ENCODE measurements at regions not wholly inside any gene's neighbourhood (a gene's known extent, or its start where the extent isn't known, plus 50 kb on each side); places are given as distances from the start of the nearest gene placed in this dataset.

DNA sequence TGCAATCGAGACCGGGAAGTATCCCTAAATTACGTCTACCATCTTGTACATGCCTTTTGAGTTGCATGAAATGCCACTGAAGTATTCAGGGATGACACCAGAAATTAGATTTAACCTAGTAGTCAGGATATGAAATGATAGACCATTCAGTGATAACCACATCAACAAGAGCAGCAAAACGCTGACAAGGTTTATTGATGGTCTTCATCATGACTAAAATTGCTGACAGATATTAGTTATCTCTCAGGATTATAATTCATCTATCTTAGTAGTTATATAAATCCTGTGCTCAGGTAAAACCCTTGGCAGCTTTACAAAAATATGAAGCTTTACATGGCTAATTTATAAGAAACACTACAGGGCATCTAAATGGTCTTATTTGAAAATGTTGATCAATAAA lies 1104.7 kb downstream of the EFNA5 start:
- Histone ChIP-seq H3K27me3 (no peaks in the 10 kb centered on the region), H3K4me1 (no peaks in the 10 kb centered on the region), H3K36me3 (no peaks in the 10 kb centered on the region), H3K4me3 (no peak overlapping the region), H3K27ac (no peak overlapping the region), H3K9me3 (no peaks in the 10 kb centered on the region)
- no peak for DNase-seq
- TF ChIP-seq CTCF (IDR thresholded peaks at IDR 0.05): no peak
- intact Hi-C loops (cut with DNase I): no loop called here
- ATAC-seq: no peak

DNA sequence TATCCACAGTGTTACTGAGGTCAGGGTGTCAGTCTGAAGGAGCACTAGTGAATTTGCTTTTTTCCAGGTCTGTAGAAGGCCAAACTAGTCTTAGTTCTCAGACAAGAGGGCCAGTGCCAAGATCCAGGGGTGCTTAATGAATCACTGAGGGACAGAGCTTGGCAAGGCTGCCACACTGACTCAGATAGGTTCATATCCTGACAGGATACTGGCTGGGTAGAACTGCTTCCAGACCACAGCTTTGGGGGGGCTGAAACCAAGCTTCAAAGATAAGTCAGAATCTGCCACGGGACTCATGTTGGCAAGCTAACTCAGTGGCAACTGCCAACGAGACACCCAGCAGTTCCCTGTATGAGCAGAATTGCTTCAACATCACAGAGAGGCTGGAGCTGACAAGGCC lies 1125.4 kb downstream of the EFNA5 start:
- ATAC-seq (no peak), DNase-seq (no peak)
- Histone ChIP-seq H3K4me1 (no peaks in the 10 kb centered on the region), H3K27me3 (no peaks in the 10 kb centered on the region), H3K36me3 (no peaks in the 10 kb centered on the region), H3K9me3 (peaks cover 13% of the 10 kb centered on the region), H3K27ac (no peak overlapping the region), H3K4me3 (no peak overlapping the region)
- intact Hi-C loops (cut with DNase I): no loop called here
- TF ChIP-seq CTCF (IDR thresholded peaks at IDR 0.05): no peak

GRCh38 chr5:106543330-106543729 lies 1127.4 kb downstream of the EFNA5 start:
- no peak for TF ChIP-seq CTCF (IDR thresholded peaks at IDR 0.05)
- intact Hi-C loops (cut with DNase I): no loop called here
- no peaks in the 10 kb centered on the region for H3K27me3 ChIP-seq
- H3K4me3 ChIP-seq: no peak overlapping the region
- ATAC-seq (no peak), DNase-seq (no peak)
- H3K9me3 ChIP-seq: peaks cover 13% of the 10 kb centered on the region
- no peak overlapping the region for H3K27ac ChIP-seq
- no peaks in the 10 kb centered on the region for H3K36me3 ChIP-seq
- H3K4me1 ChIP-seq: no peaks in the 10 kb centered on the region

DNA sequence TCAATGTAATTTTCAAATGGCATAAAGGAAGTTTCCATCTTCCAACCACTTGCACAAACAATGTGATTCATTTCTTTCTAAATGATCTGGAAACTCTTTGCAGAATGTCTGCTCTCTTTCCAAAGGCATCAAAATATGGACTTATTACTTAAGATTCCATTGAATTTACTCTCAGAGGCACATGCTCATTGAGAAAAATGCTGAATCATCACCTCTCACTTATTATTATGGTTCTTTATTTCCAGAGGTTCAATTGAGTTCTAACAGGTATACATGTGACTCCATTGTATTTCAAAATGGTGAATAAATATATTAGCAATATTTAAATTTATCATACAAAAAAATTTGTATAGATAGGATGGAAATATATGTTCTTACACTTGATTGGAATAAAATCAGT lies 1140.6 kb downstream of the EFNA5 start:
- Histone ChIP-seq H3K27me3 (no peaks in the 10 kb centered on the region), H3K27ac (no peak overlapping the region), H3K4me1 (no peaks in the 10 kb centered on the region), H3K36me3 (no peaks in the 10 kb centered on the region), H3K9me3 (no peaks in the 10 kb centered on the region), H3K4me3 (no peak overlapping the region)
- TF ChIP-seq CTCF (IDR thresholded peaks at IDR 0.05): no peak
- ATAC-seq: no peak
- no peak for DNase-seq
- intact Hi-C loops (cut with DNase I): no loop called here

- Histone ChIP-seq H3K27me3 (no peaks in the 10 kb centered on the region), H3K4me1 (no peaks in the 10 kb centered on the region), H3K27ac (no peak overlapping the region), H3K9me3 (no peaks in the 10 kb centered on the region), H3K4me3 (no peak overlapping the region), H3K36me3 (no peaks in the 10 kb centered on the region)
- no peak for ATAC-seq
- no peak for TF ChIP-seq CTCF (IDR thresholded peaks at IDR 0.05)
- intact Hi-C loops (cut with DNase I): no loop called here
- DNase-seq: no peak
Observed at GRCh38 chr5:106525438-106525837, 1145.3 kb downstream of the EFNA5 start.

- Histone ChIP-seq H3K27ac (no peak overlapping the region), H3K9me3 (no peaks in the 10 kb centered on the region), H3K4me1 (no peaks in the 10 kb centered on the region), H3K36me3 (no peaks in the 10 kb centered on the region), H3K4me3 (no peak overlapping the region), H3K27me3 (no peaks in the 10 kb centered on the region)
- ATAC-seq (no peak), DNase-seq (no peak)
- TF ChIP-seq CTCF (IDR thresholded peaks at IDR 0.05): no peak
- intact Hi-C loops (cut with DNase I): no loop called here
Observed at GRCh38 chr5:106523852-106524251, 1146.9 kb downstream of the EFNA5 start.
